ENCODE measurements at regions not wholly inside any gene's neighbourhood (a gene's known extent, or its start where the extent isn't known, plus 50 kb on each side); places are given as distances from the start of the nearest gene placed in this dataset.

DNA sequence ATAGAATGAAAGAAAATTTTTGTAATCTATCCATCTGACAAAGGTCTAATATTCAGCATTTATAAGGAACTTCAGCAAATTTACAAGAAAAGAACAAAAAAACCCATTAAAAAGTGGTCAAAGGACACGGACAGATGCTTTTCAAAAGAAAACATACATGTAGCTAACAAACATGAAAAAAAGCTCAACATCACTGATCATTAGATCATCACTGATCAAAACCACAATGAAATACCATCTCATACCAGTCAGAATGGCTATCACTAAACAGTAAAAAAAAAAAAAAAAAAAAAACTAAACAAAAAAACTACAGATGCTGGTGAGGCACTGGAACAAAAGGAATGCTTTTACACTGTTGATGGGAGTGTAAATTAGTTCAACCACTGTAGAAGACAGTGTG is 837.1 kb downstream of the EPHA7 start:
- TF ChIP-seq, protein P1, sequence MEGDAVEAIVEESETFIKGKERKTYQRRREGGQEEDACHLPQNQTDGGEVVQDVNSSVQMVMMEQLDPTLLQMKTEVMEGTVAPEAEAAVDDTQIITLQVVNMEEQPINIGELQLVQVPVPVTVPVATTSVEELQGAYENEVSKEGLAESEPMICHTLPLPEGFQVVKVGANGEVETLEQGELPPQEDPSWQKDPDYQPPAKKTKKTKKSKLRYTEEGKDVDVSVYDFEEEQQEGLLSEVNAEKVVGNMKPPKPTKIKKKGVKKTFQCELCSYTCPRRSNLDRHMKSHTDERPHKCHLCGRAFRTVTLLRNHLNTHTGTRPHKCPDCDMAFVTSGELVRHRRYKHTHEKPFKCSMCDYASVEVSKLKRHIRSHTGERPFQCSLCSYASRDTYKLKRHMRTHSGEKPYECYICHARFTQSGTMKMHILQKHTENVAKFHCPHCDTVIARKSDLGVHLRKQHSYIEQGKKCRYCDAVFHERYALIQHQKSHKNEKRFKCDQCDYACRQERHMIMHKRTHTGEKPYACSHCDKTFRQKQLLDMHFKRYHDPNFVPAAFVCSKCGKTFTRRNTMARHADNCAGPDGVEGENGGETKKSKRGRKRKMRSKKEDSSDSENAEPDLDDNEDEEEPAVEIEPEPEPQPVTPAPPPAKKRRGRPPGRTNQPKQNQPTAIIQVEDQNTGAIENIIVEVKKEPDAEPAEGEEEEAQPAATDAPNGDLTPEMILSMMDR (conservative IDR thresholded peaks at IDR 0.05 in 1 of 2, IDR thresholded peaks at IDR 0.05 in 1 of 2; ENCODE audit: extremely low read depth in 1 of 2, insufficient read depth in 1 of 2, low read depth in 1 of 2, low read length in 2 of 2) = no peak
- TF ChIP-seq EZH2 (IDR thresholded peaks at IDR 0.05; ENCODE audit: borderline replicate concordance, low read length) = no peak

All from mammary epithelial cell (primary cell).